Right atrium auricular region (tissue), 2 donors: ENCODE measurements at regions not wholly inside any gene's neighbourhood (a gene's known extent, or its start where the extent isn't known, plus 50 kb on each side); places are given as distances from the start of the nearest gene placed in this dataset.

Experiments used
- DNase-seq: peaks from one replicate; pipeline ENCODE4 v3.0.0-alpha.2; 2019; ENCODE audit warnings: low spot score
- H3K27ac ChIP-seq, 2 donors: fragments of 200-600 bp; sonication (generic); 1 replicate in 1 of 2; 2 replicates in 1 of 2; pipeline ENCODE4 v1.5.1; 2016 to 2019
- H3K27me3 ChIP-seq, 2 donors: fragments of 200-600 bp; sonication (generic); one replicate each; pipeline versions ENCODE4 v1.5.1 to v1.6.0; 2017 to 2019
- H3K36me3 ChIP-seq: fragments of 200-600 bp; sonication (generic); one replicate; pipeline ENCODE4 v1.5.1; 2016
- H3K4me1 ChIP-seq, 2 donors: fragments of 200-600 bp; sonication (generic); one replicate each; pipeline versions ENCODE4 v1.5.1 to v1.6.0; 2017 to 2019
- H3K4me3 ChIP-seq, 2 donors: fragments of 200-600 bp; sonication (generic); 1 replicate in 1 of 2; 2 replicates in 1 of 2; pipeline ENCODE4 v1.5.1; 2017 to 2019; ENCODE audit warnings: mild to moderate bottlenecking in 1 of 2, moderate library complexity in 1 of 2
- H3K9me3 ChIP-seq, 2 donors: fragments of 200-600 bp; sonication (generic); one replicate each; pipeline ENCODE4 v1.5.1; 2019
- TF ChIP-seq, protein P1 (sequence below), 2 donors: fragments of 200-600 bp; sonication (generic); IDR thresholded peaks; one replicate each; pipeline ENCODE4 v1.5.1; 2019; ENCODE audit warnings: antibody characterized with exemption in 2 of 2

DNA sequence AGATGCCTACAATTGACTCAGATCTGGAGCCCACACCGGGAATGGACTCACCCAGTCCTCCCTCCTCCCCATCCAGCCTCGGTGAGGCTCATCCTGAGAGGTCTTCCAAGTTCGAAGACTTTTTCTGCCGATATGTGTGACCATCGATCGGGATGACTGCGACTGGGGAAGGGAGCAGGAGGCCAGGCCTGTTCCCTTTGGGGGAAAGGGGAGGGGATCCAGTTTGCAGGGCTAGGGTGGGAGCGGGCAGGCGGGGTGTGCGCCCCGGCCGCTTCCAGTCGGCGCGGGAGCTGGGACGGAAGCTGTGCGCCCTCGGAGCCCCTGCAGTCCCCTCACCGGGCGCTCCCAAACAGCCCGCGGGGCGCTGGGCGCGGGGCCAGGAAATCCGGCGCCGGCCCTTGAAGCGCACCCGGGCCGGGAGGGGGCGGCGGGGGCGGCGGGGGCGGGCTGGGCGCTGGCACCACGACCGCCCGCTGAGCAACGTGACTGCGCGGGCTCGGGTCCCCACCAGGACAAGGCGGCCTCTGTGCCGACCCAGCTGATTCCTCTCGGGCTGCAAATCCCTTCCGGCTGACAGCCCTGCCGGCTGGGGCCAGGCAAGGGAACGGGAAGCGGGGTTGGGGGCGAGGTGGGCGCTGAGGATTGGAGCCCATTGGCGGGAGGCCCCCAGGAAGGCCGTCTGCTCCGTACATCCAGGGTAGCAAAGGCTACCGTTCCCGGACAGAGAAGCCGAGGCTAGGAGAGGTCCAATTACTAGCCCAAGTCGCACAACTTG lies 103.9 kb downstream of the EBNA1BP2 start:
- Histone ChIP-seq H3K4me3 (peak overlapping the region; percentile 20 to 51), H3K27me3 (no peaks in the 10 kb centered on the region), H3K36me3 (no peaks in the 10 kb centered on the region), H3K27ac (no peak overlapping the region), H3K9me3 (no peaks in the 10 kb centered on the region), H3K4me1 (peaks cover 0 to 12% of the 10 kb centered on the region in 2 donors)
- DNase-seq = no peak
- TF ChIP-seq, protein P1, sequence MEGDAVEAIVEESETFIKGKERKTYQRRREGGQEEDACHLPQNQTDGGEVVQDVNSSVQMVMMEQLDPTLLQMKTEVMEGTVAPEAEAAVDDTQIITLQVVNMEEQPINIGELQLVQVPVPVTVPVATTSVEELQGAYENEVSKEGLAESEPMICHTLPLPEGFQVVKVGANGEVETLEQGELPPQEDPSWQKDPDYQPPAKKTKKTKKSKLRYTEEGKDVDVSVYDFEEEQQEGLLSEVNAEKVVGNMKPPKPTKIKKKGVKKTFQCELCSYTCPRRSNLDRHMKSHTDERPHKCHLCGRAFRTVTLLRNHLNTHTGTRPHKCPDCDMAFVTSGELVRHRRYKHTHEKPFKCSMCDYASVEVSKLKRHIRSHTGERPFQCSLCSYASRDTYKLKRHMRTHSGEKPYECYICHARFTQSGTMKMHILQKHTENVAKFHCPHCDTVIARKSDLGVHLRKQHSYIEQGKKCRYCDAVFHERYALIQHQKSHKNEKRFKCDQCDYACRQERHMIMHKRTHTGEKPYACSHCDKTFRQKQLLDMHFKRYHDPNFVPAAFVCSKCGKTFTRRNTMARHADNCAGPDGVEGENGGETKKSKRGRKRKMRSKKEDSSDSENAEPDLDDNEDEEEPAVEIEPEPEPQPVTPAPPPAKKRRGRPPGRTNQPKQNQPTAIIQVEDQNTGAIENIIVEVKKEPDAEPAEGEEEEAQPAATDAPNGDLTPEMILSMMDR (IDR thresholded peaks at IDR 0.05) = no peak

DNA sequence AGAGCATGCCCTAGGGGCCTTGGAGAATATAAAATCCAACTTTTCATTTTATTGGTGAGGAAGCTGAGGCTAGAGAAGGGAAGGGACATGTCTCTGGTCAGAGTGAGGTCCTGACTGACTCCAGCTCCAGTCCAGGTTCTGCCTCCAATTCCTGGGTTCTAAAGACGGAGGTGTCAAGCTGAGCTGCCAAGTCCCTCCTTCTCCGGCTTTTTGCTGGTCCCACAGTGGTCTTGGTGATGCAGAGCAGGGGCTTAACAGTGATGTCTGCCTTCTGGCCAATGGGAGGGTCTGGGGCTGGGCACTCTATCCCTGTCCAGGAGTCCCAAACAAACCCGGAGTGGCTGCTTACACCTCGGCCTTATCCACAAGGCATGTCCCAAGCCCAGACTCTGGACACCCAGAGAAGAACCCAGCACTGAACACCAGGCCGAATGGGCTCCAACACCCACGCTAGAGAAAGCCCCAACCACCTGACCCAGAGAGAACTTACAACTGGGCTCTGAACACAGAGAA lies 104.8 kb downstream of the EBNA1BP2 start:
- no peak for DNase-seq
- H3K4me1 ChIP-seq = peaks cover 0 to 12% of the 10 kb centered on the region in 2 donors
- no peak overlapping the region for H3K27ac ChIP-seq
- no peaks in the 10 kb centered on the region for H3K36me3 ChIP-seq
- TF ChIP-seq, protein P1 (IDR thresholded peaks at IDR 0.05) = no peak
- H3K9me3 ChIP-seq = no peaks in the 10 kb centered on the region
- no peak overlapping the region for H3K4me3 ChIP-seq
- no peaks in the 10 kb centered on the region for H3K27me3 ChIP-seq

GRCh38 chr1:43066578-43066977 lies 105.5 kb downstream of the EBNA1BP2 start:
- H3K9me3 ChIP-seq = no peaks in the 10 kb centered on the region
- no peak for DNase-seq
- TF ChIP-seq, protein P1 (IDR thresholded peaks at IDR 0.05) = no peak
- no peaks in the 10 kb centered on the region for H3K36me3 ChIP-seq
- H3K4me3 ChIP-seq = no peak overlapping the region
- no peaks in the 10 kb centered on the region for H3K27me3 ChIP-seq
- no peak overlapping the region for H3K27ac ChIP-seq
- H3K4me1 ChIP-seq = peaks cover 0 to 12% of the 10 kb centered on the region in 2 donors

GRCh38 chr1:43065616-43066399 lies 106.3 kb downstream of the EBNA1BP2 start:
- TF ChIP-seq, protein P1 (IDR thresholded peaks at IDR 0.05) = no peak
- DNase-seq = no peak
- Histone ChIP-seq H3K27ac (no peak overlapping the region), H3K9me3 (no peaks in the 10 kb centered on the region), H3K27me3 (no peaks in the 10 kb centered on the region), H3K4me1 (peaks cover 0 to 12% of the 10 kb centered on the region in 2 donors), H3K4me3 (no peak overlapping the region), H3K36me3 (no peaks in the 10 kb centered on the region)

DNA sequence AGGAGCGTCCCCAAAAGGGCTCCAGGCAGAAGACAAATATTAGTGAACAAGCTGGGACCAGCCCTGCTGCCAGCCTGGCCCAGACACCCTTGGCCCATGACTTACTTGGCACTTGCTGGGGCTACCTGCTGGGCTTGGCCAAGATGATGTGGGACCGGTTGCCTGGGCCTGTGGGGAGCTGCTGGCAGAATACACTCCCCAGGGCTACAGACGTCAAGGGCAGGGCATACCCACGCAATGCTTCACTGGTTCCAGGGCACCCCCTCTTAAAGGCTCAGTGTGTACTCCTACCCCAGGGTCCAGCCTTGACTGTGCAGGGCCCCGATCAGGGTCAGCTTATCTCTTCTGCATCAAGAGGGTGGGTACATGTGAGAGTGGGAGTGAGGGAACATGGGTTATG lies 106.5 kb upstream of the SLC2A1 start:
- no peaks in the 10 kb centered on the region for H3K36me3 ChIP-seq
- no peak overlapping the region for H3K27ac ChIP-seq
- H3K27me3 ChIP-seq = no peaks in the 10 kb centered on the region
- no peak overlapping the region for H3K4me3 ChIP-seq
- H3K9me3 ChIP-seq = no peaks in the 10 kb centered on the region
- TF ChIP-seq, protein P1 (IDR thresholded peaks at IDR 0.05) = no peak
- H3K4me1 ChIP-seq = peaks cover 0 to 12% of the 10 kb centered on the region in 2 donors
- DNase-seq = no peak
